GM18508 (cell line): ENCODE measurements at regions not wholly inside any gene's neighbourhood (a gene's known extent, or its start where the extent isn't known, plus 50 kb on each side); places are given as distances from the start of the nearest gene placed in this dataset.

Experiments
- ATAC-seq: cut with Tn5 transposase; IDR thresholded peaks from one replicate; pipeline ENCODE4 v1.9.1; 2021; ENCODE audit warnings: moderate number of reproducible peaks; ENCODE audit not compliant: insufficient read depth, unreplicated experiment

- ATAC-seq, result no peak
These were observed 179.4 kb downstream of the ETS1 start for GRCh38 chr11:128407962-128408361.

- no peak for ATAC-seq
These were observed 181.4 kb downstream of the ETS1 start for GRCh38 chr11:128405714-128406662.

- no peak for ATAC-seq
These were observed 182.2 kb downstream of the ETS1 start for GRCh38 chr11:128405112-128405511.

- no peak for ATAC-seq
These were observed 182.9 kb downstream of the ETS1 start for GRCh38 chr11:128404437-128404836.

DNA sequence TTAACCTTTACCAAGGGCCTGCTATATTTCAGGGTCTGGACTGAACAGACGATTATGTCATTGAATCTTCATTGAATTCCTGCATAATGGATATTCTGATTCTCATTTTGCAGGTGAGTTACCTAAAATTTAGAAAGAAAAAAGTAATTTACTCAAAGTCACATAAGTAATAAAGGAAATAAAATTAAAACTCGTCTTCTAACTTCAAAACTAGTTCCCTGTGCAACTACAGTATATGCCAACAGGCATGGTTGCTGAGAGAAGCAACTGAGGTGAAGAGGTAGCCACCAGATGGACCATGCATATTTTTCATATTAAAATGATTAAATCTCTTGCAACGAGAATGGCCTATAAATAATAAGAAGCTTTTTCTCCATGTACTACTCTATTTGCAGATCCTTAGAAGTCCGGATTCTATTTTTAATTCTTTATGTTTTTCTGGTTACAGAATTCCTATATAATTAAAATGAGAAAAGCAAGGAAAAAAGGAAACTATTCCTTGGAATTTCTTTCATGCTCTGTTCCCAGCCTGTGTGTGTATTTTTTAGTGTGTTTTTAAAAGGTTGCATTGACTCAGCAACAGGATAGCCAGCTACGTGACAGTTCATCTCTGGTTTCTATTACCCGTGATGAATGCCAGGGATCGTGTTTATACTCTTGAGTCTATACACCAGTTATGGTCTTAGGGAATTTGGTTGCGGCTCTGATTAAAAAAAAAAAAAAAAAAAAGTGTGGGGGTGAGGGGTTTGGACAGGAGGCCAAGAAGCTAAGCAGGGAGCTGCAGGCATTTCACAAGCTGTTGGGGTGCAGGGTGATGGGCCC, 186.8 kb downstream of the ETS1 start:
- no peak for ATAC-seq

- no peak for ATAC-seq
These were observed 187.9 kb downstream of the ETS1 start for GRCh38 chr11:128399251-128400121.

- ATAC-seq, result no peak
These were observed 188.7 kb downstream of the ETS1 start for GRCh38 chr11:128398517-128399250.

DNA sequence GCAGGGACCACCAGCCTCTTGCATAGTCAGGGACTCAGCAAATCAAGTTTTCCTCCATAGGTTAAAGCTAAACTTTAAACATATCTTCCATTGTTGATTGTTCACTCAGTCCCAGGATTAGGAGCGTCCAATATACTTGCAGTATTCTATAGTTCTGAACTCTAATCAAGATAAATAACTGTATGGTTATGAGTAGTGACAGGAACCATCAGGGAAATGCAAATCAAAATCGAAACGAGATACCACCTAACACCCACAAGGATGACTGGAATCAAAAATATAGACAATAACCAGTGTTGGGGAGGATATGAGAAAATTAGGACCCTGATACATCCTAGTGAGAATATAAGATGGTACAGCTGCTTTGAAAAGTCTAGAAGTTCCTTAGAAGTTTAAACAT, 190.0 kb downstream of the ETS1 start:
- ATAC-seq, result no peak

DNA sequence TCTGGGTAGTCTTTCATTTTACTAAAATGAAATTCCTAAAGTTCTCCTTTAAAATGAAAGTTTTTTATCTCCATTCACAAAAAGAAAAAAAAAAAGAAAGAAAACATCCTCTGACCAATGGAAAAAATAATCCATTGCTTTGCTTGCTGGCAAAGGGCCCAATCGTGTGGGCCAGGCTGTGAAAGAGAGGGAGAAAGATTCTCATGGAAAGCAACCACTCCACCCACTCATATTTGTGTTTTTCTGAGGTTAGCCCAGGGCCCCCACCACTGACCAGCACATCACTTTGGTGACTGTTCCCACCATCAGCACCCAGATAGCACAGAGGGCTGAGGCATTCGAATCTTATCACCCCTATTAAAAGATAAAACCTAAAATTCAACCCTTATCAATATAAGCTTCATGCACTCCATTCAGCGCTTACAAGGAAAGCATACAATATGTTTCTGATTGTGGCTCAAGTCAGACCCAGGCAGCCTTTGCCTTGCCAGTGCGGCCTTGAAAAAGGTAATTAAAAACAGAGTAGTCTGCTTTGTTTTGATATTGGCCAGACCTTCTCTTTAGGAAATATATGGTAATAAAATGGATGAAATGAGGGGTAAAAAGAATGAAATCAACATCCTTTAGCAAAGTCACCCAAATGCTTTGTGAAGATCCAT, 192.8 kb downstream of the ETS1 start:
- ATAC-seq, result no peak

- no peak for ATAC-seq
These were observed 195.1 kb downstream of the ETS1 start for GRCh38 chr11:128392259-128392658.

GRCh38 chr11:128391811-128392210, 195.5 kb downstream of the ETS1 start:
- ATAC-seq, result no peak

DNA sequence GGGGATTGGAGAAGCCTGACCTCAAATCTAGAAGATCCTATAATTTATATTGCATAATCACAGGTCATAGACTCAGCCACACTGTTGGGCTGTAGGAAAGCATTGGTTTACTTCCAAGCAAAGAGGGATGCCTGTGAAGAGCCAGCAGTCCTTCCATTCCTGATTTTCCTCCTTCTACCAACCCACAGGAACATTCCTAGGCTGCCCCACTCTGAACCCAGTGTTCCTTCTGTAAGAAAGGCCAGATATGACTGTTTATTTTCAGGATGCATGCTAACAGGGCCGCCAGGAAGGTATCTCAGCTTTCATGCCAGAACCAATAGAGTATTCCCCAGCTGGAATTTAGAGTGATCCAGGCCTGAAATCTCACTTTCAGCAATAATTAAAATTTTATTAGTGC, 197.1 kb downstream of the ETS1 start:
- no peak for ATAC-seq

DNA sequence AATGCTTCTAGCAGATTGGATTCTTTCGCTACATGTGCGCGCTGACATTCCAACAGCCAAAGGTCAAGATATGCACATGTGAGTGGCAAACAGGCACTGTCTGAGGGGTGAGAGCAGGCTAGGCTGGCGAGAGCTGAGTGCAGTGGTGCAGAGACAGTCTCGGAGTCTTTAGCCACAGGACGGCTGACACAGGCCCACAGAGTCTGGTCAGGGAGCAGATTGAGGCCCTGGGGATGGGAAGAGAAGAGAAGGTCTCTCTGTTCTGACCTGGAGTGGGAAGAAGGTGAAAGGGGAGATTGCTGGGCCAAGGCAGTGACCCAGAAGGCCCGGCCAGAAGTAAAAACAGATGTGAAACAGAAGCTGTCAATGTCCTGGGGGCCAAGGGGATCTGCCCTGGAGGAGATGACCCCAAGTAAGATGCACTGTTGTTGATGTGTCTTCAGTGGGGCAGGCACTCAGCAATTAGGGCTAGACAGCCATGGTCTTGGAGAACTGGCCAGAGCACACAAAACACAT, 197.8 kb downstream of the ETS1 start:
- ATAC-seq, result no peak

GRCh38 chr11:128388206-128388815, 199.0 kb downstream of the ETS1 start:
- no peak for ATAC-seq

DNA sequence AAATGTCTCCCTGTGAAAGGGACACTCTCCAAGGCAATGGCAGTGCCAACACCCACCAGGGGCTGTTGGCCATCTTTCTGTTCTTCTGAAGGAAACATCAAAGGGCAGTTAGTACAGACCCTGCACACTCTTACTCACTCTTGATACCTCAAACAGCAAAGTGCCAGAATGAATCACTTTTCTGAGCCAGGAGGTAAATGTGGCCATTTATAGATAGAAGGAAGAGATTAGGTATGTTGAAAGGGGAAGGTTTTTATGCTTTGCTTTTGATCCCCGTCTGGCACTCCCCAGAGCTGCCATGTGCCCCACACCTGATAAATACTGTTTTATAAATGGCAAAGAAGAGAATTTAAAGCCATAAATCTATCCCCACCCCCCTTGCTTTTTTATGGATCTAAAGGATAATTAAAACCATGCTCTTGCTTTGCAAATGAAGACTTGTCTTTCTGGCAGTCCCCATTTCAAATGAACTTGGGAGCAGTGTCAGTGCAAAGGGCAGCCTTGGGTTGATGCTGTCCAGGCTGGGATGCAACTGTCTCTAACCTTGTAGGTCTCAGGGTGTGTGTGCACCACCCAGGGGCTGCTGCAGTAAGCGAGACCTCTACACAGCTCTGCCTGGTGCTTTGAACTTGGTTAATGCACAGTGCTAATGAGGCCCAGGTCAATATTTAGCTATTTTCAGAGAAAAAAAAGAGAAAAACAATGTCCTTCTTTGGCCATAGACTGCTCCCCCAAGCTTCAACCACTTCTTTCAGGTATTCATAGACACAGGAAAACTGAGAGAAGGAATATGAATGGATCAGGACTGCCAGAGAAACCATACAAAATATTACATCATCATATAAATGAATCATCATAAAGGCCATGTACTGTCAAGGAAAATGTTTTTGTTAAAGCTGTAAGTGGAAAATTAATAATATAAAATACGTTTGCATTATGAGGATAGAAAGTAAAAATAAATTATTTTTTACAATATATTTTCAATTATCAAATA, 207.5 kb downstream of the ETS1 start:
- ATAC-seq, result no peak

- no peak for ATAC-seq
These were observed 211.4 kb downstream of the ETS1 start for GRCh38 chr11:128375961-128376360.

GRCh38 chr11:128374026-128374425, 213.3 kb downstream of the ETS1 start:
- ATAC-seq, result no peak
